HEK293T (cell line): ENCODE measurements at regions not wholly inside any gene's neighbourhood (a gene's known extent, or its start where the extent isn't known, plus 50 kb on each side); places are given as distances from the start of the nearest gene placed in this dataset.

Experiments
- CTCF ChIA-PET: fragments of 350-600 bp; formaldehyde crosslinking; extraction: SDS; loops from one replicate; lab custom pipeline; 2021; ENCODE audit warnings: antibody characterized with exemption, inconsistent platforms; lab: Yijun Ruan, JAX
- POLR2A ChIA-PET: fragments of 350-600 bp; formaldehyde crosslinking; extraction: SDS; loops from one replicate; lab custom pipeline; 2020; ENCODE audit warnings: antibody characterized with exemption, inconsistent platforms; lab: Yijun Ruan, JAX
- DNase-seq: peaks from one replicate; pipeline ENCODE4 v3.0.0; 2012; ENCODE audit warnings: mixed read lengths; ENCODE audit errors: extremely low spot score
- ARNT ChIP-seq: fragments of 450-650 bp; IDR thresholded peaks from 2 replicates; pipeline ENCODE4 v1.6.1; 2017; ENCODE audit warnings: mild to moderate bottlenecking
- BHLHE40 ChIP-seq: fragments of 450-650 bp; IDR thresholded peaks from 2 replicates; pipeline ENCODE4 v1.6.1; 2016; ENCODE audit warnings: mild to moderate bottlenecking, moderate library complexity, borderline replicate concordance
- CTBP1 ChIP-seq: fragments of 450-650 bp; IDR thresholded peaks from 2 replicates; pipeline ENCODE4 v1.6.1; 2016; ENCODE audit warnings: borderline replicate concordance
- ELF4 ChIP-seq: fragments of 450-650 bp; IDR thresholded peaks from 2 replicates; pipeline ENCODE4 v1.6.1; 2017; ENCODE audit warnings: antibody characterized with exemption
- FOXA1 ChIP-seq: fragments of 450-650 bp; IDR thresholded peaks from 2 replicates; pipeline ENCODE4 v1.6.1; 2016; ENCODE audit warnings: mild to moderate bottlenecking
- FOXK2 ChIP-seq: fragments of 450-650 bp; IDR thresholded peaks from 2 replicates; pipeline ENCODE4 v1.6.1; 2016; ENCODE audit warnings: mild to moderate bottlenecking
- FOXM1 ChIP-seq: fragments of 450-650 bp; IDR thresholded peaks from 2 replicates; pipeline ENCODE4 v1.6.1; 2017; ENCODE audit warnings: mild to moderate bottlenecking, borderline replicate concordance
- HDGF ChIP-seq: fragments of 450-650 bp; IDR thresholded peaks from 2 replicates; pipeline ENCODE4 v1.6.1; 2017; ENCODE audit warnings: antibody characterized with exemption, borderline replicate concordance
- L3MBTL2 ChIP-seq: fragments of 450-650 bp; conservative IDR thresholded peaks from 2 replicates; pipeline ENCODE4 v1.6.1; 2016; ENCODE audit warnings: mild to moderate bottlenecking
- LEF1 ChIP-seq: fragments of 450-650 bp; IDR thresholded peaks from 2 replicates; pipeline ENCODE4 v1.6.1; 2017; ENCODE audit warnings: mild to moderate bottlenecking, borderline replicate concordance
- NFRKB ChIP-seq: fragments of 450-650 bp; IDR thresholded peaks from 2 replicates; pipeline ENCODE4 v1.6.1; 2016; ENCODE audit warnings: mild to moderate bottlenecking, moderate library complexity
- SP1 ChIP-seq: fragments of 450-650 bp; IDR thresholded peaks from 2 replicates; pipeline ENCODE4 v1.6.1; 2017
- SUZ12 ChIP-seq: fragments of 450-650 bp; IDR thresholded peaks from 2 replicates; pipeline ENCODE4 v1.6.1; 2016; ENCODE audit warnings: mild to moderate bottlenecking
- TARDBP ChIP-seq: fragments of 450-650 bp; IDR thresholded peaks from 2 replicates; pipeline ENCODE4 v1.6.1; 2016
- ZNF384 ChIP-seq: fragments of 450-650 bp; IDR thresholded peaks from 2 replicates; pipeline ENCODE4 v1.6.1; 2016
- TF ChIP-seq, protein P1 (sequence below): fragments of 450-650 bp; IDR thresholded peaks from 2 replicates; pipeline ENCODE4 v1.6.1; 2016

DNA sequence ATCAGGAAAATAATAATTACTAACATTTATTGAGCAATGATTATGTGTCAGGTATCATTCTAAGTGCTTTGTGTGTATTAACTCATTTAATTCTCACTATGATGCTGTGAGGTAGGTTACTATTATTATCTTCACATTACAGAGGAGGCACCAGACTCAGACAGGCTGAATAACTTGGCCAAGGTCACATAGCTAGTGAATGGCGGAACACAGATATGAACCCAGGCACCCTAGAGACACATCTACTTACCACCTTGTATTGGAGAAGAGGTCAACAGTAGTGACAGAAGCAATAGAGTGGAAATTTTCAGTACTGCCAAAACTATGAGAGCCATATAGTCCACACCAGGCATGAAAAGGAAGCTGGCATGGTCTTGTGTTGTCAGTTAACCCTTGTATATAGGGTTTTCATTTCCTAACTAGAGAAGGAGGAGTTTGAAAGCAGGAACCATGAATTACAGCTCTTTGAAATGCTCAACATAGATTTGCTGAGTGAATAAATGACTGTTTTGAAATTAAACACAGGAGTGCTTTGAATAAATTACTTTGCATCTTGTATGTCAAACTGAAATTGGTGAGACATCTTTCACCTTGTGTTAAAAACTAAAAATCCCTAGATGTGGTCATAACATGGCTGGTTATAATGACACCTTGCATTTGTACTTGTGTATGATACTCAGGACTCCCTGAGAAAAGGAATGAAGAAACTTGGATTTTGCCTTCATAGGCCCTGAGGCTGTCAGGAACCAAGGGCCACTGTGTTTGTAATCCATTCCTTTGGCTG, 71.8 kb downstream of the RTL9 start:
- ChIA-PET CTCF (interaction anchor here (1.0 to 1.2 kb wide), 2 partner anchors 12 to 17 kb away, joined by 4 to 5 read pairs; no protein-coding TSS in a partner anchor), POLR2A (no interaction called here)
- no peak for TF ChIP-seq FOXM1
- no peak for TF ChIP-seq ZNF384
- TF ChIP-seq ELF4 = no peak
- no peak for TF ChIP-seq ARNT
- TF ChIP-seq, protein P1, sequence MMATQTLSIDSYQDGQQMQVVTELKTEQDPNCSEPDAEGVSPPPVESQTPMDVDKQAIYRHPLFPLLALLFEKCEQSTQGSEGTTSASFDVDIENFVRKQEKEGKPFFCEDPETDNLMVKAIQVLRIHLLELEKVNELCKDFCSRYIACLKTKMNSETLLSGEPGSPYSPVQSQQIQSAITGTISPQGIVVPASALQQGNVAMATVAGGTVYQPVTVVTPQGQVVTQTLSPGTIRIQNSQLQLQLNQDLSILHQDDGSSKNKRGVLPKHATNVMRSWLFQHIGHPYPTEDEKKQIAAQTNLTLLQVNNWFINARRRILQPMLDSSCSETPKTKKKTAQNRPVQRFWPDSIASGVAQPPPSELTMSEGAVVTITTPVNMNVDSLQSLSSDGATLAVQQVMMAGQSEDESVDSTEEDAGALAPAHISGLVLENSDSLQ = no peak
- no peak for TF ChIP-seq SUZ12
- TF ChIP-seq FOXA1 = no peak
- TF ChIP-seq NFRKB = no peak

DNA sequence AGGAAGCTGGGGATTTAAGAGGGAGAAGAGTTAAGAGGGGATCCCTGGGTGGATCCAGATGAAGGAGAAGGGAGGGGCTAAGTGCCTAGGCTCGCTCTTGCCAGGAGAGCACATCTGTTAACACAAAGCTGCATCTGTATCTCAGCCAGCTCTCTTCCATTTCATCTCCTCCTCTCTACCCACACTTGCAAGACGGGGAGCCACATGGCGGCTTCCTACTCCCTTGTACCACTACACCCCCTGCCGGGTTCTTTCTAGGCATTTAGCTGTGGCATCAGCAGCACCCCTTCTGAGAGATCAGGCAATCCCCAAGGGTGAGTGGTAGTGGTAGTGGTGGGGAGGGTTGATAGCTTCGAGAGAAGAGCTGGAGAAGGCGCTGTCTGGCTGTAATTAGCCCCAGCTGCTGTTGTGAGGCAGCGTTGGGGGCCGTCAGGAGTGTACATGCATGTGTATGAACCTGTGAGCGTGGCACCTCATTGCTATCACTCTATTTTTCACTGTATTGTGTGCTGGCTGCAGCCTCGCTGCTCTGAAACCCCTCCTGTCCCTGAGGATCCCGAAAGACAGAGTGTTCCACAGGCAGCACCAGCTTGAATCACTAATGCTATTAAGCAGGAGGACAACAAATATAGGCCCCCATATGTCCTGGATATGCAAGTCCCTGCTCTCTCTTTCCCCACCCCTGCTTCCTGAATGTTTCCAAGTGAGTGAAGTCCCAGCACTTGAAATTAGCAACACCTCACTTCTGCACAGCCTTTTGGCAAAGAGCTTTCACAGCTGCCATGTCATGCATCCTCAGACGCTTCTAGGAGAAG, 73.7 kb downstream of the RTL9 start:
- ChIA-PET POLR2A (no interaction called here), CTCF (interaction anchor here (0.8 to 1.3 kb wide), 4 partner anchors 10 to 415 kb away, joined by 3 to 6 read pairs (median 4); no protein-coding TSS in a partner anchor)
- no peak for DNase-seq
- TF ChIP-seq, protein P1 = no peak
- no peak for TF ChIP-seq L3MBTL2
- no peak for TF ChIP-seq TARDBP
- no peak for TF ChIP-seq ELF4
- TF ChIP-seq ARNT = no peak
- no peak for TF ChIP-seq ZNF384
- TF ChIP-seq LEF1 = no peak
- no peak for TF ChIP-seq HDGF
- TF ChIP-seq SP1 = no peak
- no peak for TF ChIP-seq FOXA1
- no peak for TF ChIP-seq SUZ12
- TF ChIP-seq FOXK2 = no peak
- TF ChIP-seq BHLHE40 = no peak
- TF ChIP-seq FOXM1 = no peak
- no peak for TF ChIP-seq CTBP1
- TF ChIP-seq NFRKB = no peak

More for the DNA sequence above, 71.8 kb downstream of the RTL9 start:
- DNase-seq = no peak

DNA sequence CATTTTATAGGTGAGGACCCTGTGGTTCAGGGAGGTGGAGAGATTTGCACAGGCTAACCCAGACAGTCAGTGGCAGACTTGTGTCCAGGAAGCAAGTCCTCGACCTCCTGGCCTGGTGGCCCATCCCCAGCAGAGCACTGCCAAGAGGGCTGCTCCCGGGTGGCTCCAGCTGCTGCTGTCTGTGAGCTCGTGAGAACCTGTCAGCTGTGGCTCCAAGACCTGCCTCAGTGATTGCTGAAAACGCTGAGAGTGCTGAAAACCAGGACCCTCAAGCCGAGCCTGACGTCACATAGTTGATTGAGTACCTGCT, 74.2 kb downstream of the RTL9 start:
- TF ChIP-seq NFRKB (no peak), FOXA1 (no peak), ARNT (no peak), FOXK2 (no peak), CTBP1 (no peak), SP1 (no peak), SUZ12 (no peak), ELF4 (no peak), LEF1 (no peak), HDGF (no peak), BHLHE40 (no peak), ZNF384 (no peak), L3MBTL2 (no peak), FOXM1 (no peak), TARDBP (no peak)
- TF ChIP-seq, protein P1 = no peak
- no peak for DNase-seq
- ChIA-PET POLR2A (no interaction called here), CTCF (interaction anchor here (0.8 to 1.7 kb wide), 4 partner anchors 10 to 265 kb away, joined by 3 to 7 read pairs (median 6); no protein-coding TSS in a partner anchor)

DNA sequence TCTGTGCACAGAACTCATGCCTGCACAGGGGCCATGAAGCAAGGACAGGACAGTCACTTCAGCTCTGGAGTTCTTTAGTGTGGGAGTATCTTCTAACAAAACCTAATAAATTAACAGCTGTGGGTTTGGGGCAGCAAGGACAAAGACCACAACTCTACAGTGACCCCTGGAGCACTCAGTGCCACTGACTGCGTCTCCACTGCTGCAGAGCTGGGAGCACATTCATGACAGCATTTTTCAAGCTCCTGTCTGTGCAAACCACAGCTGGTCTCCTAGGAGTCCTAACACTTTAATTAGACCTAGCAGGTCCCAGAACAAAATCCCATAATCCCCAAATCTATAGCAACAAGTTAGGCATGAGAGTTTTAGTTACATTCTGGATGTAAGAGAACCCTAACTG, 76.5 kb downstream of the RTL9 start:
- TF ChIP-seq, protein P1 = no peak
- TF ChIP-seq SP1 (no peak), ELF4 (no peak), ARNT (no peak), SUZ12 (no peak), TARDBP (no peak), CTBP1 (no peak), FOXK2 (no peak), BHLHE40 (no peak), ZNF384 (no peak), FOXA1 (no peak), HDGF (no peak), NFRKB (no peak)
- ChIA-PET CTCF (interaction anchor here (2.9 kb wide), 1 partner anchor 11 kb away, joined by 10 read pairs; no protein-coding TSS in a partner anchor), POLR2A (interaction anchor here (1.4 kb wide), 1 partner anchor 11 kb away, joined by 3 read pairs; no protein-coding TSS in a partner anchor)
- DNase-seq = no peak

DNA sequence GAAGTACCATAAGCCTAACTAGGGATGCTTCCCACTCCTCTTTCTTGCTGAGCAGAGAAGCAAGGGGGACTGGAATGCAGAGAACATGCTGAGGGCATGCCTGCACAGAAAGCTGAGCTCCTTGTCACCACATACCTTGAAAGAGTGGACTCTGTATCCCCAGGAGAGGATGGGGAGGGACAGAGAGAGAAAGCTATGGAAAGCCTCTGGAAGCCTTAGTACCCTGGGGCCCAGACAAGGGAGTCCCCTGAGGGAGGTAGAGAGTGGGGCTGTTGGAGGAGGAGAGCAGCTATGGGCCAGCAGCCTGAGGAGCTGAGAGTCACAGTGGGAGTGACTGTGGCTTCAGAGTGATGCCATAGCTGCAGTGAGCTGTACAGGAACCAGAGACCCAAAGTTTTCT, 77.9 kb downstream of the RTL9 start:
- DNase-seq = no peak
- CTCF ChIA-PET = interaction anchor here (2.9 kb wide), 1 partner anchor 9 kb away, joined by 10 read pairs; no protein-coding TSS in a partner anchor
- TF ChIP-seq CTBP1 = no peak
- TF ChIP-seq ZNF384 = no peak
- TF ChIP-seq FOXA1 = no peak
- TF ChIP-seq FOXM1 = no peak
- no peak for TF ChIP-seq ELF4
- TF ChIP-seq, protein P1 = no peak
- no peak for TF ChIP-seq TARDBP
- TF ChIP-seq NFRKB = no peak
- no peak for TF ChIP-seq ARNT
- TF ChIP-seq HDGF = no peak
- no peak for TF ChIP-seq SP1
- no peak for TF ChIP-seq SUZ12
- TF ChIP-seq FOXK2 = no peak
- no peak for TF ChIP-seq LEF1
- POLR2A ChIA-PET = no interaction called here
